KMS-11 (cell line): ENCODE measurements at regions not wholly inside any gene's neighbourhood (a gene's known extent, or its start where the extent isn't known, plus 50 kb on each side); places are given as distances from the start of the nearest gene placed in this dataset.

Source experiments
- H2AFZ ChIP-seq: fragments of 200-600 bp; sonication (generic); 2 replicates; pipeline ENCODE4 v1.6.1; 2016; ENCODE audit warnings: antibody characterized with exemption, mixed run types, low read depth
- H3K27ac ChIP-seq: fragments of 200-600 bp; sonication (generic); 2 replicates; pipeline ENCODE4 v1.6.1; 2016; ENCODE audit warnings: mild to moderate bottlenecking, mixed run types
- H3K27me3 ChIP-seq: fragments of 200-600 bp; sonication (generic); 2 replicates; pipeline ENCODE4 v1.6.1; 2017; ENCODE audit warnings: mild to moderate bottlenecking, low read depth, mixed run types, moderate library complexity; ENCODE audit not compliant: insufficient read depth
- H3K36me3 ChIP-seq: fragments of 200-600 bp; sonication (generic); 2 replicates; pipeline ENCODE4 v1.6.1; 2017; ENCODE audit warnings: mild to moderate bottlenecking, mixed run types; ENCODE audit not compliant: insufficient read depth
- H3K4me1 ChIP-seq: fragments of 200-600 bp; sonication (generic); 2 replicates; pipeline ENCODE4 v1.6.1; 2016; ENCODE audit warnings: mild to moderate bottlenecking, low read depth, mixed run types; ENCODE audit not compliant: poor library complexity, severe bottlenecking
- H3K4me2 ChIP-seq: fragments of 200-600 bp; sonication (generic); 2 replicates; pipeline ENCODE4 v1.7.0; 2016; ENCODE audit warnings: mild to moderate bottlenecking, mixed run types
- H3K4me3 ChIP-seq: fragments of 200-600 bp; sonication (generic); IDR thresholded peaks from 2 replicates; pipeline ENCODE4 v1.6.1; 2017; ENCODE audit warnings: low read depth, low read length, mixed read lengths; ENCODE audit not compliant: insufficient read depth
- H3K79me2 ChIP-seq: fragments of 200-600 bp; sonication (generic); 2 replicates; pipeline ENCODE4 v1.6.1; 2016; ENCODE audit warnings: low read depth, mixed run types; ENCODE audit not compliant: insufficient read depth
- H3K9ac ChIP-seq: fragments of 200-600 bp; sonication (generic); 2 replicates; pipeline ENCODE4 v1.6.1; 2016; ENCODE audit warnings: mild to moderate bottlenecking, mixed run types
- H4K20me1 ChIP-seq: fragments of 200-600 bp; sonication (generic); 2 replicates; pipeline ENCODE4 v1.6.1; 2016; ENCODE audit warnings: mild to moderate bottlenecking, mixed run types; ENCODE audit not compliant: insufficient read depth
- TF ChIP-seq, protein P1 (sequence below): fragments of 200-600 bp; sonication (generic); conservative IDR thresholded peaks from 2 replicates; pipeline ENCODE4 v1.6.1; 2017; ENCODE audit warnings: low read depth, mild to moderate bottlenecking, antibody characterized with exemption, low read length, moderate library complexity, mixed read lengths

DNA sequence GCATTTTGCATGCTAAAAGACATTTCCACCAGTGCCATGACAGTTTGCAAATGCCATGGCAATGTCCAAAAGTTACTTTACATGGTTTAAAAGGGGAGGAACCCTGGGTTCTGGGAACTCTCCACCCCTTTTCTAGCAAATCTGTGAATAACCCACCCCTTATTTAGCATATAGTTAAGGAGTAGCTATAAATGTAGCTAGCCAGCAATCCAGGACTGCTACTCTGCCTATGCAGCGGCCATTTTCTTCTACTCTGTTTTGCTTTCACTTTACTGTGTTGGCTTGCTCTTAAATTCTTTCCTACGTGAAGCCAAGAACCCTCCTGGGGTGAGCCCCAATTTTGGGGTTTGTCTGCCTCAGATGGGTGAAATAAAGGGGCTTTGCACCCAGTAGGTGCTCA is 141.0 kb downstream of the PTPN11 start:
- Histone ChIP-seq H2AFZ (no peak overlapping the region), H3K4me1 (no peaks in the 10 kb centered on the region), H3K4me3 (no peak overlapping the region), H3K79me2 (no peaks in the 10 kb centered on the region), H3K36me3 (no peaks in the 10 kb centered on the region), H3K9ac (no peak overlapping the region), H3K4me2 (no peak overlapping the region), H4K20me1 (no peaks in the 10 kb centered on the region), H3K27ac (no peak overlapping the region), H3K27me3 (no peaks in the 10 kb centered on the region)
- TF ChIP-seq, protein P1, sequence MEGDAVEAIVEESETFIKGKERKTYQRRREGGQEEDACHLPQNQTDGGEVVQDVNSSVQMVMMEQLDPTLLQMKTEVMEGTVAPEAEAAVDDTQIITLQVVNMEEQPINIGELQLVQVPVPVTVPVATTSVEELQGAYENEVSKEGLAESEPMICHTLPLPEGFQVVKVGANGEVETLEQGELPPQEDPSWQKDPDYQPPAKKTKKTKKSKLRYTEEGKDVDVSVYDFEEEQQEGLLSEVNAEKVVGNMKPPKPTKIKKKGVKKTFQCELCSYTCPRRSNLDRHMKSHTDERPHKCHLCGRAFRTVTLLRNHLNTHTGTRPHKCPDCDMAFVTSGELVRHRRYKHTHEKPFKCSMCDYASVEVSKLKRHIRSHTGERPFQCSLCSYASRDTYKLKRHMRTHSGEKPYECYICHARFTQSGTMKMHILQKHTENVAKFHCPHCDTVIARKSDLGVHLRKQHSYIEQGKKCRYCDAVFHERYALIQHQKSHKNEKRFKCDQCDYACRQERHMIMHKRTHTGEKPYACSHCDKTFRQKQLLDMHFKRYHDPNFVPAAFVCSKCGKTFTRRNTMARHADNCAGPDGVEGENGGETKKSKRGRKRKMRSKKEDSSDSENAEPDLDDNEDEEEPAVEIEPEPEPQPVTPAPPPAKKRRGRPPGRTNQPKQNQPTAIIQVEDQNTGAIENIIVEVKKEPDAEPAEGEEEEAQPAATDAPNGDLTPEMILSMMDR = no peak

DNA sequence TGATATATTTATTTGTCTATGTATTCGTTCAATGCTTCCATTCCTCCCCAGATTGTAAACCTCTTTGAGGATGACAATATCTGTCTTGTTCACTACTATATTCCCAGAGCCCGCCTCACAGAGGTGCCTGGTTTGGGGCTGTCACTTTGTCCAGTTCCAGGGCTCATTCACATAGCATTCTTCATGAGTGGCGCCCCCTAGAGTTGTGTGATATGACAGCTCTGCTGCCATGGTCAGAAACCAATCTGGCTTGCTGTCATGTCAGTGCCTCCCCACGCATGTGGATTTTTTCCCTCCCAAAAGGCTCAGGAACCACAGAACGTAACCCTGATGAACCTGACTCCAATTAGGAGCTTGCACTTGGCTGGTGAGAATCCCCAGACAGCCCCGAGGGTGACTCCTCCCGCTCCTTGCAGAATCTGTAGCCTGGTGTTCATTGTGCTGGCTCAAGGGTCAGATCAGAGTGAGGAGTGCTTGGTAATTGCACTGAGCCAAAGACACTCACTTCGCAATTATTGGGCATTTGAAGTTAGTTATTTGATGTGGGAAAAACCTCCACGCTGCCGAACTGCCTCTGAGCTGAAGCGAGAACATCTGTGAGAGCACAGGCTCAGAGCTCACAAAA is 145.5 kb downstream of the PTPN11 start:
- Histone ChIP-seq H3K27ac (no peak overlapping the region), H3K4me3 (no peak overlapping the region), H3K4me1 (no peaks in the 10 kb centered on the region), H3K9ac (no peak overlapping the region), H3K4me2 (no peak overlapping the region), H2AFZ (no peak overlapping the region), H3K79me2 (no peaks in the 10 kb centered on the region), H3K27me3 (no peaks in the 10 kb centered on the region), H3K36me3 (no peaks in the 10 kb centered on the region), H4K20me1 (no peaks in the 10 kb centered on the region)
- TF ChIP-seq, protein P1 = no peak

DNA sequence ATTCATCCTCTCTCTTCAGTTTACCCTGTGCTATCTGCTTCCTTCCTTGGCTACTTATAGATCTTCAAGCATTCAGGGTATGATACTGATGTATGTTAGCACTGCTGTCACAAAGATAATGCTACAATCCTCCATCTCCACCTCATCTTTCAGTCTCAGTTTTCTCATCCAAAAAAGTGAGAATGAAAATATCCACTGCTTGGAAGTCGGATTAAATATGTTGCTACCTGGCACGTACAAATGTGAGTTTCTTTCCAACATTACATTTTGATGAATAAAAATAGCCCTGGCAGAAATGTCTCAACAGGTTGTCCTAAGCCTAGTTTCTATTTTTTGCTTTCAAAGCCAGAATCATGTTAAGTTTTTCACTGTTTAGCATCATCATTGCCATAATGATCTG is 149.9 kb downstream of the PTPN11 start:
- Histone ChIP-seq H3K4me3 (no peak overlapping the region), H3K36me3 (no peaks in the 10 kb centered on the region), H4K20me1 (no peaks in the 10 kb centered on the region), H3K4me2 (no peak overlapping the region), H3K79me2 (no peaks in the 10 kb centered on the region), H3K27ac (no peak overlapping the region), H3K4me1 (no peaks in the 10 kb centered on the region), H2AFZ (no peak overlapping the region), H3K9ac (no peak overlapping the region), H3K27me3 (no peaks in the 10 kb centered on the region)
- TF ChIP-seq, protein P1 = no peak

DNA sequence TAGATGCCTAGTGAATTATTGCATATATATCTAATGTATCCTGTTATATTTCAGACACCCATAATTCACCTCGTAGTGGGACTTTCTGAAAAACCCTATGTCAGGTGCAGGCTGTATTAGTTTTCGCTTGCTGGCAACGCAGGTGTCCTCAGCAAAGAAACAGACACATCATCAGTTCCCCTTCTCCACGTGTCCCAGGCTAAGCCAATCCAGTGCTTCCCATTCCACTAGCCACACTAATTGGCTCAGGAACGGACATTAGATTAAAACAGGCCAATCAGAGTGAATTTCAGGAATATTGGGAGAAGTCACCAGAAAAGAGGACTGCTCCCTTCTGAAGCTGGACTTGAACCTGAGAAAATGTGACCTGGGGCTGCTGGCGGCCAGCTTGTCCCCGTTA is 151.3 kb downstream of the PTPN11 start:
- H3K27me3 ChIP-seq = no peaks in the 10 kb centered on the region
- no peak overlapping the region for H3K4me2 ChIP-seq
- H3K79me2 ChIP-seq = no peaks in the 10 kb centered on the region
- no peaks in the 10 kb centered on the region for H3K4me1 ChIP-seq
- TF ChIP-seq, protein P1 = no peak
- no peaks in the 10 kb centered on the region for H3K36me3 ChIP-seq
- H2AFZ ChIP-seq = no peak overlapping the region
- H3K4me3 ChIP-seq = no peak overlapping the region
- H3K27ac ChIP-seq = no peak overlapping the region
- no peaks in the 10 kb centered on the region for H4K20me1 ChIP-seq
- no peak overlapping the region for H3K9ac ChIP-seq
